ENCODE measurements at regions not wholly inside any gene's neighbourhood (a gene's known extent, or its start where the extent isn't known, plus 50 kb on each side); places are given as distances from the start of the nearest gene placed in this dataset.

GRCh38 chr12:4044736-4045730 lies 171.8 kb upstream of the PARP11 start:
- TF ChIP-seq, protein P1, sequence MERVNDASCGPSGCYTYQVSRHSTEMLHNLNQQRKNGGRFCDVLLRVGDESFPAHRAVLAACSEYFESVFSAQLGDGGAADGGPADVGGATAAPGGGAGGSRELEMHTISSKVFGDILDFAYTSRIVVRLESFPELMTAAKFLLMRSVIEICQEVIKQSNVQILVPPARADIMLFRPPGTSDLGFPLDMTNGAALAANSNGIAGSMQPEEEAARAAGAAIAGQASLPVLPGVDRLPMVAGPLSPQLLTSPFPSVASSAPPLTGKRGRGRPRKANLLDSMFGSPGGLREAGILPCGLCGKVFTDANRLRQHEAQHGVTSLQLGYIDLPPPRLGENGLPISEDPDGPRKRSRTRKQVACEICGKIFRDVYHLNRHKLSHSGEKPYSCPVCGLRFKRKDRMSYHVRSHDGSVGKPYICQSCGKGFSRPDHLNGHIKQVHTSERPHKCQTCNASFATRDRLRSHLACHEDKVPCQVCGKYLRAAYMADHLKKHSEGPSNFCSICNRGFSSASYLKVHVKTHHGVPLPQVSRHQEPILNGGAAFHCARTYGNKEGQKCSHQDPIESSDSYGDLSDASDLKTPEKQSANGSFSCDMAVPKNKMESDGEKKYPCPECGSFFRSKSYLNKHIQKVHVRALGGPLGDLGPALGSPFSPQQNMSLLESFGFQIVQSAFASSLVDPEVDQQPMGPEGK (CRISPR knock-in tag; IDR thresholded peaks at IDR 0.05; ENCODE audit: borderline replicate concordance): no peak
- TF ChIP-seq, protein P2, sequence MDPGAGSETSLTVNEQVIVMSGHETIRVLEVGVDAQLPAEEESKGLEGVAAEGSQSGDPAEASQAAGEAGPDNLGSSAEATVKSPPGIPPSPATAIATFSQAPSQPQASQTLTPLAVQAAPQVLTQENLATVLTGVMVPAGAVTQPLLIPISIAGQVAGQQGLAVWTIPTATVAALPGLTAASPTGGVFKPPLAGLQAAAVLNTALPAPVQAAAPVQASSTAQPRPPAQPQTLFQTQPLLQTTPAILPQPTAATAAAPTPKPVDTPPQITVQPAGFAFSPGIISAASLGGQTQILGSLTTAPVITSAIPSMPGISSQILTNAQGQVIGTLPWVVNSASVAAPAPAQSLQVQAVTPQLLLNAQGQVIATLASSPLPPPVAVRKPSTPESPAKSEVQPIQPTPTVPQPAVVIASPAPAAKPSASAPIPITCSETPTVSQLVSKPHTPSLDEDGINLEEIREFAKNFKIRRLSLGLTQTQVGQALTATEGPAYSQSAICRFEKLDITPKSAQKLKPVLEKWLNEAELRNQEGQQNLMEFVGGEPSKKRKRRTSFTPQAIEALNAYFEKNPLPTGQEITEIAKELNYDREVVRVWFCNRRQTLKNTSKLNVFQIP (CRISPR knock-in tag; IDR thresholded peaks at IDR 0.05; ENCODE audit: borderline replicate concordance, low read depth): no peak
- TF ChIP-seq ZFP3 (CRISPR knock-in tag; IDR thresholded peaks at IDR 0.05): no peak
- no peak for TF ChIP-seq OSR1 (CRISPR knock-in tag; IDR thresholded peaks at IDR 0.05)
- TF ChIP-seq, protein P3, sequence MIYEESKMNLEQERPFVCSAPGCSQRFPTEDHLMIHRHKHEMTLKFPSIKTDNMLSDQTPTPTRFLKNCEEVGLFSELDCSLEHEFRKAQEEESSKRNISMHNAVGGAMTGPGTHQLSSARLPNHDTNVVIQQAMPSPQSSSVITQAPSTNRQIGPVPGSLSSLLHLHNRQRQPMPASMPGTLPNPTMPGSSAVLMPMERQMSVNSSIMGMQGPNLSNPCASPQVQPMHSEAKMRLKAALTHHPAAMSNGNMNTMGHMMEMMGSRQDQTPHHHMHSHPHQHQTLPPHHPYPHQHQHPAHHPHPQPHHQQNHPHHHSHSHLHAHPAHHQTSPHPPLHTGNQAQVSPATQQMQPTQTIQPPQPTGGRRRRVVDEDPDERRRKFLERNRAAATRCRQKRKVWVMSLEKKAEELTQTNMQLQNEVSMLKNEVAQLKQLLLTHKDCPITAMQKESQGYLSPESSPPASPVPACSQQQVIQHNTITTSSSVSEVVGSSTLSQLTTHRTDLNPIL (CRISPR knock-in tag; IDR thresholded peaks at IDR 0.05; ENCODE audit: low read depth): no peak
- no peak for TF ChIP-seq TOX (CRISPR knock-in tag; IDR thresholded peaks at IDR 0.05; ENCODE audit: borderline replicate concordance)
- TF ChIP-seq ISL1 (CRISPR knock-in tag; IDR thresholded peaks at IDR 0.05): no peak
- TF ChIP-seq, protein P4, sequence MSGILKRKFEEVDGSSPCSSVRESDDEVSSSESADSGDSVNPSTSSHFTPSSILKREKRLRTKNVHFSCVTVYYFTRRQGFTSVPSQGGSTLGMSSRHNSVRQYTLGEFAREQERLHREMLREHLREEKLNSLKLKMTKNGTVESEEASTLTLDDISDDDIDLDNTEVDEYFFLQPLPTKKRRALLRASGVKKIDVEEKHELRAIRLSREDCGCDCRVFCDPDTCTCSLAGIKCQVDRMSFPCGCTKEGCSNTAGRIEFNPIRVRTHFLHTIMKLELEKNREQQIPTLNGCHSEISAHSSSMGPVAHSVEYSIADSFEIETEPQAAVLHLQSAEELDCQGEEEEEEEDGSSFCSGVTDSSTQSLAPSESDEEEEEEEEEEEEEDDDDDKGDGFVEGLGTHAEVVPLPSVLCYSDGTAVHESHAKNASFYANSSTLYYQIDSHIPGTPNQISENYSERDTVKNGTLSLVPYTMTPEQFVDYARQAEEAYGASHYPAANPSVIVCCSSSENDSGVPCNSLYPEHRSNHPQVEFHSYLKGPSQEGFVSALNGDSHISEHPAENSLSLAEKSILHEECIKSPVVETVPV (CRISPR knock-in tag; IDR thresholded peaks at IDR 0.05): no peak
- TF ChIP-seq ZC3H10 (CRISPR knock-in tag; IDR thresholded peaks at IDR 0.05): no peak
- TF ChIP-seq SNAI2 (CRISPR knock-in tag; IDR thresholded peaks at IDR 0.05): no peak
- no peak for TF ChIP-seq TCF4 (CRISPR knock-in tag; IDR thresholded peaks at IDR 0.05; ENCODE audit: borderline replicate concordance)
- no peak for TF ChIP-seq ESRRG (CRISPR knock-in tag; IDR thresholded peaks at IDR 0.05)
- TF ChIP-seq CSDC2 (CRISPR knock-in tag; IDR thresholded peaks at IDR 0.05): no peak
